DMS79 treated with DMSO at 0.1 percent for 48 hours (cell line): ENCODE measurements at regions not wholly inside any gene's neighbourhood (a gene's known extent, or its start where the extent isn't known, plus 50 kb on each side); places are given as distances from the start of the nearest gene placed in this dataset.
"Not testable (repeated sequence)": the region's sequence is repeated elsewhere in the genome, so short reads cannot be mapped to it uniquely, and the experiment has no call there.

Experiments
- DNase-seq: peaks from one replicate; lab custom pipeline; 2025; lab: John Stamatoyannopoulos, UW

- no peak for DNase-seq
These were observed 898.9 kb upstream of the EYS start for GRCh38 chr6:66605971-66606370.

DNA sequence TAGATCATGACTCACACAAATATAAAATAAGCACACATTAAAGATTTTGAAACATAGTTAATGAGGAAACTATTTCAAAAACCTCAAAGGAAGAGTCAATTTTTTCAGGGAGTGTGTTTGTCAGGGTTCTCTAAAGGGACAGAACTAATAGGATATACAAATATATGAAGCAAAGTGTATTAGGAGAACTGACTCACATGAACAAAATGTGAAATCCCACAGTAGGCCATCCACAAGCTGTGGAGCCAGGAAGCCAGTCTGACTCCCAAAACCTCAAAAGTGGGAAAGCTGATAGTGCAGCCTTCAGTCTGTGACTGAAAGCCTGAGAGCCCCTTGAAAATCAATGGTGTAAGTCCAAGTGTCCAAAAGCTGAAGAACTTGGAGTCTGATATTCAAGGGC lies 898.0 kb upstream of the EYS start:
- DNase-seq = no peak

DNA sequence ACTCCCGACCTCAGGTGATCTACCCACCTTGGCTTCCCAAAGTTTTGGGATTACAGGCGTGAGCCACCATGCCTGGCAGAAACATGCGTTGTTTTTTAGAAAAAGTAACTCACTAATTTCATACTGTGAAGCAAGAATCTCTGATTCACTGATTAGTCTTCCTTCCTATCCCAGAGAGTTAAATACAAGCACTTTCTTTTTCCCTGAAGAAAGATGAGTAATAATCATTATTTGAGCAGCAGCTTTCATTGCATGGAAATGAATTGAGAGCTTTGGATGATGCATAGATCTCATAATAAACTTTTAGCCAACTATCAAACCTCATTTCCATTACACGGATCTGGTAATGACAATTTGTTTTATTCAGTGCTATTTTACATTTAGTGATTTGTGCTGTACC lies 892.5 kb upstream of the EYS start:
- no peak for DNase-seq

- no peak for DNase-seq
These were observed 871.3 kb upstream of the EYS start for GRCh38 chr6:66578362-66578761.

DNA sequence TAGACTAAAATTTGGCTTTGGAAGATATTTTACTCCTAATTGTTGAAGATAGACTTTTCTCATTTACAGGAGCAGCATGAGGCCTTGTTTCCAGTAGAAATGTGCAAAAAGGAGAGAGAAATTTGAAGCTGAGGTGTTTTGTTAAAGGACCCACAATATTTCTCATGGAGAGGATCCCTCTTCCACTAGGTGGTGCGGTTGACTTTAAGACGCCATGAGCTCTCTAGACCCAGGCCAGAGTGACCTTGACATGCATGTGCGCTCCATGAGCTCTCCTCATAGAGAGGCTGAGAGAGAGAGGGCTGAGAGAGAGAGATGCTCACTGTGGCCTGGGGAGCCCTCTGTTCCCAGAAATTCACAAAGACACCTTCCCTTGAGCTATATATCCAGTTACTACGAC lies 861.2 kb upstream of the EYS start:
- DNase-seq = no peak

DNA sequence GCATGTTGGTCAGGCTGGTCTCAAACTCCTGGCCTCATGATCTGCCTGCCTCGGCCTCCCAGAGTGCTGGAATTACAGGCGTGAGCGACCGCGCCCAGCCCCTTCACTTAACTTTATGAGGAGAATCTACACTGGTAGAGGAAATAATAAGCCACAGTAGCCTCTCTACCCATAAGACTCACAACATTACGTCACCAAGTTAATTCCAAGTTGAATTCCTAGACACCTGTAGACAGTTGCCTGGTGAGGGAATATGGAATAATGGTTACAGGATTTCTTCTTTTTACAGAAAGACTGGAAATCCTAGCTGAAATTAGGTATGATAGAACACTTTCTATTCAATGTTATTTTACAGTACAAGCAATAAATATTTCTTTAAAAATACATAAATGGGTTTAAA lies 854.5 kb upstream of the EYS start:
- DNase-seq = no peak

- DNase-seq = no peak
These were observed 851.2 kb upstream of the EYS start for GRCh38 chr6:66558189-66558588.

DNA sequence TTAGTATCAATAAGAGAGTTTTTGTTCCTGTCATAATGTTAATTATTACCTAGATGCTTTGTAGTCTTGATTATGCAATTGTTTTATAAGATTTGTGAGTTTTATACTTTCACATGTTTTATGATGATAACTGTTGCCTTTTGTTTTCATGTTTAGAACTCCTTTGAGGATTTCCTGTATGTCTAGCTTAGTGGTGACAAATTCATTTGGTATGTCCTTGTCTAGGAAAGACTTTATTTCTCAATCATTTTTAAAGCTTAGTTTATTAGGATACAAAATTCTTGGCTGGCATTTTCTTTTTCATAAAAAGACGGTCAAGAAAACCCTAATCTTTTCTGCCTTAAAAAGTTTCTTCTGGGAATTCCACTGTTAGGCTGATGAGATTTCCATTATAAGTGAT lies 849.9 kb upstream of the EYS start:
- no peak for DNase-seq

DNA sequence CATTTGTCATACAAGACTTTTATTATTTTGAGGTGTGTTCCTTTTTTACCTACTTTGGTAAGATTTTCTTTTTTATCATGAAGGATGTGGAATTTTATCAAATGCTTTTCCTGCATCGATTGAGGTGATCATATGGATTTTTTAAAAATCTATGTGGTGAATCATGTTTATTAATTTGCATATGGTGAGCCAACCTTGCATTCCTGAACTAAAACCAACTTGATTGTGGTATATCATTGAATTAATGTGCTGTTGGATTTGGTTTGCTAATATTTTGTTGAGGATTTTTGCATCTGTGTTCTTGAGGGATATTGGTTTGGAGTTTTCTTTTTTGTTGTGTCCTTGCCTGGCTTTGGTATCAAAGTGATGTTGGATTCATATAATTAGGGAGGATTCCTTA lies 848.1 kb upstream of the EYS start:
- no peak for DNase-seq

DNA sequence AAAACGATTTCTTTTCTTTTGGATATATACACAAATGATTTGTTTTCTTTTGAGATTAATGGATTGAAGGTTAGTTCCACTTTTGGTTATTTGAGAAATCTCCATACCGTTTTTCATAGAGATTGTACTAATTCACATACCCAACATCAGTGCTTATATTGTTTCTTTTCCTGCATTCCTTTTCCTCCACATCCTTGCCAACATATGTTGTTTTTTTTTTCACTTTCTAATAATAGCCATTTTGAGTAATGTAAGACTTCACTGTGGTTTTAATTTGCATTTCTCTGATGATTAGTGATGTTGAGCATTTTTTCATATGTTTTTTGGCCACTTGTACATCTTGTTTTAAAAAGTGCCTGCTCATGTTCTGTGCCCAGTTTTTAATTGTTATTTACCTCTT lies 846.4 kb upstream of the EYS start:
- no peak for DNase-seq

DNA sequence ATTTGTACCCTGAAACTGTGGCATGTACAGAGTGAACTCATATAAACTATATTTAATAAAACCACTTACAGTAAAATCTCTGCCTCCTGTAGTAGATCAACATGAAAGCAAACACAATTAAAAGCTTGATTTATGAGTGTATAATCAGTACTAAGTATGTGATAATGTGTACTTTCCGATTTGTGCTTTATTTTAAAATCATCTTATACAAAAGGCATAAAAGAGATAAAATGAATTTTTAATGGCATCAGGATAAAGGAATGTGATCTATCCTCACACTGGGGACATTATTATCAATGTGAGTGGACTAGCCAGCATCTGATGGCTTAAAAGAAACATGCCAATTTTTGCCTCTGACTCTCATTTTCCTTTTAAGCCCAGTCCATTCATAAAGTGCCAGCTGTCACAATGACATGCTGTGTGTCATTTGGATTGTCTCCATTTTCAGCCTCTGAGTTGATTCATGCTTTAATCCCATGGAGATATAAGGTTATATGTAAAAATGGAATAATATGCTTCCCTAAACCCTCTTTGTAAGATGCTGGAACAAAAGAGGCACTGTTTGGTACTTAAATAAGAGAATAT lies 831.6 kb upstream of the EYS start:
- no peak for DNase-seq

- no peak for DNase-seq
These were observed 826.9 kb upstream of the EYS start for GRCh38 chr6:66533921-66534404.

DNA sequence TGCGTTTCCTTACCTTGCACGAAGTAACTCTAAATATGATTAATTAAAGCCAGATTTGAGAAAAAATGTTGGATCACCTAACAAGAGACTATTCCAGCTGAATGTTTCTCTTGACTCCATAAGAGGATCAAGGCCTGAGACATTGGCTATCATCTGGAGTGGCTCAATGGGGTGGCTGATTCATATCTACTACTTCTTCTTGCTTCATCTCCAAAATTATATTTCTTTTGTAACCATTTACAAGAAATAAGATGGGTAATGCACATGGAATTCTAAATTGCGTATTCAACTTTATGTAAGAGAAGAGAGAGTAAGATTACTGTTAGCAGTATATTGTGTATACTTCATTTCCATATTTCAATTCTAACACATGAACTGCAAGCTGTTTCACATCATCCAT lies 819.0 kb upstream of the EYS start:
- no peak for DNase-seq

GRCh38 chr6:66522864-66523263 lies 815.8 kb upstream of the EYS start:
- no peak for DNase-seq

- no peak for DNase-seq
These were observed 809.4 kb upstream of the EYS start for GRCh38 chr6:66516377-66516776.

DNA sequence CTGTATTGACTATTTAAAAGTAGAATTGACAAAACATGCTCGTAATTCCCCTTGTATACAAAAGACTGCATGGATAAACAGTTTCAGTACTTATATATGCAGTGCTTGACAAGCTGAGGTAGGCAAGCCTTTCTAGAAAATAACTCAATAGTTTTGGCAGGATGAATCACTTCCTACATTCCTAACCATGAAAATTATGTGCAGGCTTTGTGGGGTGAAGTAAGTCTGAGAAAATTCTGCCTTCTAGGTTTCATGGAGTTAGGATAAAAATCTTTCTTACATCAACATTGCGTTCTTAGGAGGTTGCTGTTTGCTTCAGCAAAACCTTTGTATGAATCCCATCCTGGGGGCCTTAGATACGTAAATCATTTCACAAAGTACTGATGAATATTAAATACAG lies 801.4 kb upstream of the EYS start:
- DNase-seq = no peak

DNA sequence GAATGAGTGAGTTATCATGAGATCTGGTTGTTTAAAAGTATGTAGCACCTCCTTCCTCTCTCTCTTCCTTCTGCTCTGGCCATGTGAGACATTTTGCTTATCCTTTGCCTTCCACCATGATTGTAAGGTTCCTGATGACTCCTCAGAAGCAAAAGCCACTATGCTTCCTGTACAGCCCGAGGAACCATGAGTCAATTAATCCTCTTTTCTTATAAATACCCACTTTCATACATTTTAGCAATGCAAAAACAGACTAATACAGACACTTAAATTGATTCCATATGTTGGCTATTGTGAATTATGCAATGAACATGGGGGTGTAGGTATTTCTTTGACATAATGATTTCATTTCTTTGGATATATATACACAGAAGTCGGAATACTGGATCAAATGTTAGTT lies 792.8 kb upstream of the EYS start:
- DNase-seq = no peak

DNA sequence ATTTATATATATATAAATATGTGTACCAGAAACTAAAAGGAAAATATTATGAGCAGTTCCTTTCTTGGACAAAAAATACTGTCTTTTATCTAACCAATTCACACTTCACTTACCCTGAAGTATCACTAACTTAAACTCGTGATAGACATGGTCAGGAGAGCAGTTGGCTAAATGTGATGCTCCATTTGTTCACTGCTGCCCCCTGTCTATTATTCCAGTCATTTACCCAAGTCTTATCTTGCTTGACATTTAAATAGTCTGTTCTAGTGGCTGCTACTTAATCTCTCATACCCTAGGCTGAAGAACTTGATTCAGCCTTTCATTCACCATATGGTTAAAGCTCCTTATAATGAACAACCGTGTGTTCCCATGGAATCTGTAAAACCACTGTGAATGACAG lies 789.6 kb upstream of the EYS start:
- DNase-seq = no peak

DNA sequence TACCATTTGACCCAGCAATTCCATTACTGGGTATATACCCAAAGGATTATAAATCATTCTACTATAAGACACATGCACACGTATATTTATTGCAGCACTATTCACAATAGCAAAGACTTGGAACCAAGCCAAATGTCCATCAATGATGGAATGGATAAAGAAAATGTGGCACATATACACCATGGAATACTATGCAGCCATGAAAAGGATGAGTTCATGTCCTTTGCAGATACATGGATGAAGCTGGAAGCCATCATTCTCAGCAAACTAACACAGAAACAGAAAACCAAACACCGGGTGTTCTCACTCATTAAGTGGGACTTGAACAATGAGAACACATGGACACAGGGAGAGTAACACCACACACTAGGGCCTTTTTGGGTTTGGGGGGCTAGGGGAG lies 787.6 kb upstream of the EYS start:
- DNase-seq = not testable (repeated sequence)

GRCh38 chr6:66489269-66489987 lies 782.4 kb upstream of the EYS start:
- no peak for DNase-seq

DNA sequence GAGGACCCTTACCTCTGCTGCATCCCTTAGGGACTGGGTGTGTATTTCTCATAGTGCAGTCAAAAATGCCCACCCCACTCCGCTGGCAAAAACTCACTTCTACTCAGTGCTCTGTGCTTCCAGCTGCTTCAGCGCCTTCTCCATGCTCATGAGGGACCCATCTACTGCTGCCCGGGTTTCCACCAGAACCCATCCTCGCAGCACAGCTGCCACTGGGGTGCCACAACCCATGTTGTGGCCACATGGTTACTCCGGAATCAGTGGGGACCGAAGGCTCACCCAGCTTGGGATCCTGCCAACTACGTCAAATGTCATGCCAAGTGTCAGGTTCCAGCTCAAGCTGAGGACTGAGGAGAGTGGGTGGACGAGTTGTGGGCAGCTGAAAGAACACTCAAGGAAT lies 774.2 kb upstream of the EYS start:
- no peak for DNase-seq

DNA sequence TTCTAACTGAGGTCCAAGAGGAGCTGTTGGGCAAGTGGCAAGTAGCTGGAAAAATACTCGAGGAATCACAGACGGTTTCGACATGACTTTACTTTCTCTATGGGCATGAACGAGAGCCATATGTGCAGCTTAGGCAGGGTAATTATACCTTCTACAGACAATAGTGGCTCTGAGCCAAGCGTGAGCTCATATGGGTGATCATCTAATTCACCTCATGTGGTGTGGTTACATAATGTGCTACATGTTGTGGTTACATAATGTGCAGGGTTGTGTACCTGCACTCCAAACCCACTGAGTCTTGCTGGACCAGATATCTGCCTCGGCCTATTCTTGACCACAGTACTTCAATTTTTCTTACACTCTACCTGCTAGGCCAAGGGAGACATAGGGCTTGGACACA lies 771.7 kb upstream of the EYS start:
- no peak for DNase-seq

DNA sequence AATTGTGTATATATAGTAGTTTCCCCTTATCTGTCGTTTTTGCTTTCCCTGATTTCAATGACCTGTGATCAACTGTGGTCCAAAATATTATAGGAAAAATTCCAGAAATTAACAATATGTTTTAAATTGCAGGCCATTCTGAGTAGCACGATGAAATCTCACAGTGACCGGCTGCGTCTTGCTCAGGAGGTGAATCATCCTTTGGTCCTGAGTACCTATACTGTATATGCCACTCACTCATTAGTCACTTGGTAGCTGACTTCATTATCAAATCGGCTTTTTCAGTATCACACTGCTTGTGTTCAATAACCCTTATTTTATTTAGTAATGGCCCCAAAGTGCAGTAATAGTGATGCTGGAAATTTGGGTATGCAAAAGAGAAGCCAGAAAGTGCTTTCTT lies 728.3 kb upstream of the EYS start:
- no peak for DNase-seq

- no peak for DNase-seq
These were observed 722.2 kb upstream of the EYS start for GRCh38 chr6:66429210-66429609.
